Spleen (tissue), 7 donors: ENCODE measurements at regions not wholly inside any gene's neighbourhood (a gene's known extent, or its start where the extent isn't known, plus 50 kb on each side); places are given as distances from the start of the nearest gene placed in this dataset.

Experiments used
- POLR2AphosphoS5 ChIP-seq, 3 donors: sonication (generic); formaldehyde crosslinking; IDR thresholded peaks; one replicate each; pipeline ENCODE4 v1.5.1; 2017; ENCODE audit warnings: antibody characterized with exemption in 3 of 3
- TF ChIP-seq, protein P1 (sequence below), 11 experiments: fragments of 200-600 bp in 7 of 11; fragments of 450-650 bp in 4 of 11; sonication (generic) in 4 of 11; IDR thresholded peaks in 8 of 11; conservative IDR thresholded peaks in 3 of 11; 1 replicate in 7 of 11; 2 replicates in 4 of 11; pipeline versions ENCODE4 v1.4.0 to v1.8.0; 2016 to 2021; ENCODE audit warnings: antibody characterized with exemption in 11 of 11, inconsistent platforms in 4 of 11, mild to moderate bottlenecking in 1 of 11
- donor health status: DM: no; HTN: no; CAD: no; lungs with moderate emphysema.
- donor health status: DM: no; HTN: no; CAD: no.
- donor health status: DM: no; HTN: no; CAD: no.

DNA sequence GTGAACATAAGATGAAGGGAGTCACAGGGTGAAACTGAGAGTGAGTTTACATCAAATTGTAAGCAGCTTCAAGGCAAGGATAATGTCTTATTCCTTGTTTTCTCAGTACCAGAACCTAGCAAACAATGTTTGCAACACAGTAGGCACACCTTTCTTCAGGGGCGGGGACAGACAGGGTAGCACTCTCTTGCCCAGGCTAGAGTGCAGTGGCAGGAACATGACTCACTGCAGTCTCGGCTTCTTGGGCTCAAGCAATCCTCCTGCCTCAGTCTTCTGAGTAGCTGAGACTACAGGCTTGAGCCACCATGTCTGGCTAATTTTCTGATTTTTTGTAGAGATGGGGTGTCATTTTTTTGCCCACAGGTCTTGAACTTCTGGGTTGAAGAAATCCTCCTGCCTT lies 299.8 kb downstream of the CD83 start:
- TF ChIP-seq, protein P1, sequence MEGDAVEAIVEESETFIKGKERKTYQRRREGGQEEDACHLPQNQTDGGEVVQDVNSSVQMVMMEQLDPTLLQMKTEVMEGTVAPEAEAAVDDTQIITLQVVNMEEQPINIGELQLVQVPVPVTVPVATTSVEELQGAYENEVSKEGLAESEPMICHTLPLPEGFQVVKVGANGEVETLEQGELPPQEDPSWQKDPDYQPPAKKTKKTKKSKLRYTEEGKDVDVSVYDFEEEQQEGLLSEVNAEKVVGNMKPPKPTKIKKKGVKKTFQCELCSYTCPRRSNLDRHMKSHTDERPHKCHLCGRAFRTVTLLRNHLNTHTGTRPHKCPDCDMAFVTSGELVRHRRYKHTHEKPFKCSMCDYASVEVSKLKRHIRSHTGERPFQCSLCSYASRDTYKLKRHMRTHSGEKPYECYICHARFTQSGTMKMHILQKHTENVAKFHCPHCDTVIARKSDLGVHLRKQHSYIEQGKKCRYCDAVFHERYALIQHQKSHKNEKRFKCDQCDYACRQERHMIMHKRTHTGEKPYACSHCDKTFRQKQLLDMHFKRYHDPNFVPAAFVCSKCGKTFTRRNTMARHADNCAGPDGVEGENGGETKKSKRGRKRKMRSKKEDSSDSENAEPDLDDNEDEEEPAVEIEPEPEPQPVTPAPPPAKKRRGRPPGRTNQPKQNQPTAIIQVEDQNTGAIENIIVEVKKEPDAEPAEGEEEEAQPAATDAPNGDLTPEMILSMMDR (IDR thresholded peaks at IDR 0.05 in 8 of 11, conservative IDR thresholded peaks at IDR 0.05 in 3 of 11), result no peak
- no peak for TF ChIP-seq POLR2AphosphoS5 (IDR thresholded peaks at IDR 0.05)
